ENCODE measurements at regions not wholly inside any gene's neighbourhood (a gene's known extent, or its start where the extent isn't known, plus 50 kb on each side); places are given as distances from the start of the nearest gene placed in this dataset.

GRCh38 chr10:81514811-81515210 lies 360.2 kb upstream of the NRG3 start:
- DNase-seq (ENCODE audit: low read depth) = no peak
- TF ChIP-seq CTCF (IDR thresholded peaks at IDR 0.05; ENCODE audit: low read depth, low read length) = no peak
- TF ChIP-seq POLR2A (IDR thresholded peaks at IDR 0.05; ENCODE audit: extremely low read depth, insufficient read length) = no peak
- no peak for TF ChIP-seq MAX (IDR thresholded peaks at IDR 0.05; ENCODE audit: low read depth, low read length)
- no peak for TF ChIP-seq MYC (IDR thresholded peaks at IDR 0.05; ENCODE audit: low read depth, low read length)
- no peak overlapping the region for H3K4me3 ChIP-seq (ENCODE audit: low read depth, low read length)

GRCh38 chr10:81520688-81521087 lies 354.3 kb upstream of the NRG3 start:
- TF ChIP-seq MAX (IDR thresholded peaks at IDR 0.05; ENCODE audit: low read depth, low read length) = no peak
- no peak for TF ChIP-seq CTCF (IDR thresholded peaks at IDR 0.05; ENCODE audit: low read depth, low read length)
- no peak for TF ChIP-seq MYC (IDR thresholded peaks at IDR 0.05; ENCODE audit: low read depth, low read length)
- TF ChIP-seq POLR2A (IDR thresholded peaks at IDR 0.05; ENCODE audit: extremely low read depth, insufficient read length) = no peak
- DNase-seq (ENCODE audit: low read depth) = no peak
- H3K4me3 ChIP-seq (ENCODE audit: low read depth, low read length) = no peak overlapping the region

GRCh38 chr10:81524467-81524866 lies 350.5 kb upstream of the NRG3 start:
- no peak overlapping the region for H3K4me3 ChIP-seq (ENCODE audit: low read depth, low read length)
- TF ChIP-seq MYC (IDR thresholded peaks at IDR 0.05; ENCODE audit: low read depth, low read length) (no peak), POLR2A (IDR thresholded peaks at IDR 0.05; ENCODE audit: extremely low read depth, insufficient read length) (no peak), CTCF (IDR thresholded peaks at IDR 0.05; ENCODE audit: low read depth, low read length) (no peak), MAX (IDR thresholded peaks at IDR 0.05; ENCODE audit: low read depth, low read length) (no peak)
- no peak for DNase-seq (ENCODE audit: low read depth)

GRCh38 chr10:81532403-81532802 lies 342.6 kb upstream of the NRG3 start:
- H3K4me3 ChIP-seq (ENCODE audit: low read depth, low read length) = no peak overlapping the region
- TF ChIP-seq MYC (IDR thresholded peaks at IDR 0.05; ENCODE audit: low read depth, low read length) = no peak
- no peak for TF ChIP-seq CTCF (IDR thresholded peaks at IDR 0.05; ENCODE audit: low read depth, low read length)
- no peak for TF ChIP-seq POLR2A (IDR thresholded peaks at IDR 0.05; ENCODE audit: extremely low read depth, insufficient read length)
- no peak for TF ChIP-seq MAX (IDR thresholded peaks at IDR 0.05; ENCODE audit: low read depth, low read length)
- no peak for DNase-seq (ENCODE audit: low read depth)

GRCh38 chr10:81534991-81535390 lies 340.0 kb upstream of the NRG3 start:
- no peak for DNase-seq (ENCODE audit: low read depth)
- TF ChIP-seq MAX (IDR thresholded peaks at IDR 0.05; ENCODE audit: low read depth, low read length) = no peak
- TF ChIP-seq CTCF (IDR thresholded peaks at IDR 0.05; ENCODE audit: low read depth, low read length) = no peak
- no peak for TF ChIP-seq MYC (IDR thresholded peaks at IDR 0.05; ENCODE audit: low read depth, low read length)
- no peak for TF ChIP-seq POLR2A (IDR thresholded peaks at IDR 0.05; ENCODE audit: extremely low read depth, insufficient read length)
- no peak overlapping the region for H3K4me3 ChIP-seq (ENCODE audit: low read depth, low read length)

GRCh38 chr10:81541517-81541916 lies 333.5 kb upstream of the NRG3 start:
- TF ChIP-seq MYC (IDR thresholded peaks at IDR 0.05; ENCODE audit: low read depth, low read length) (no peak), MAX (IDR thresholded peaks at IDR 0.05; ENCODE audit: low read depth, low read length) (no peak), POLR2A (IDR thresholded peaks at IDR 0.05; ENCODE audit: extremely low read depth, insufficient read length) (no peak), CTCF (IDR thresholded peaks at IDR 0.05; ENCODE audit: low read depth, low read length) (no peak)
- no peak overlapping the region for H3K4me3 ChIP-seq (ENCODE audit: low read depth, low read length)
- no peak for DNase-seq (ENCODE audit: low read depth)
